ENCODE measurements at regions not wholly inside any gene's neighbourhood (a gene's known extent, or its start where the extent isn't known, plus 50 kb on each side); places are given as distances from the start of the nearest gene placed in this dataset.

DNA sequence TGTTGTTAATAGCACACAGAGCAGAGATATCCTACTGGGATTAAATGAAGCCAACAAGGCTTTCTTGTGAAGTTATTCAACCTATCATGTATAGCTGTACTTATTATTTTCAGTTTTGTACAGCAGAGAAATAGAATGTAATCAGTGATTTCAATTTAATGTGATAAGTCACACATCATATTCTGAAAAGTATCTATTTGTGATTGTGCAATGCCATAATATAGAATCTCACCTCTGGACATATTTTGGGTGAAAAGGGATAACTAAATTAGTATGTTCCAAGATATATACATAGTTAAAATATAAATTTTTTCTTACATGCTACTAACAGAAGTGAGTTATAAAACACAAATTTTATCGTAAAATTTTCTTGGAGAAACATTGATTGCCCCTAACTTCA is 544.3 kb upstream of the KIF2B start:
- no peak for DNase-seq (ENCODE audit: low spot score)
- Histone ChIP-seq H3K4me3 (no peak overlapping the region), H3K27ac (no peak overlapping the region)
- TF ChIP-seq, protein P1, sequence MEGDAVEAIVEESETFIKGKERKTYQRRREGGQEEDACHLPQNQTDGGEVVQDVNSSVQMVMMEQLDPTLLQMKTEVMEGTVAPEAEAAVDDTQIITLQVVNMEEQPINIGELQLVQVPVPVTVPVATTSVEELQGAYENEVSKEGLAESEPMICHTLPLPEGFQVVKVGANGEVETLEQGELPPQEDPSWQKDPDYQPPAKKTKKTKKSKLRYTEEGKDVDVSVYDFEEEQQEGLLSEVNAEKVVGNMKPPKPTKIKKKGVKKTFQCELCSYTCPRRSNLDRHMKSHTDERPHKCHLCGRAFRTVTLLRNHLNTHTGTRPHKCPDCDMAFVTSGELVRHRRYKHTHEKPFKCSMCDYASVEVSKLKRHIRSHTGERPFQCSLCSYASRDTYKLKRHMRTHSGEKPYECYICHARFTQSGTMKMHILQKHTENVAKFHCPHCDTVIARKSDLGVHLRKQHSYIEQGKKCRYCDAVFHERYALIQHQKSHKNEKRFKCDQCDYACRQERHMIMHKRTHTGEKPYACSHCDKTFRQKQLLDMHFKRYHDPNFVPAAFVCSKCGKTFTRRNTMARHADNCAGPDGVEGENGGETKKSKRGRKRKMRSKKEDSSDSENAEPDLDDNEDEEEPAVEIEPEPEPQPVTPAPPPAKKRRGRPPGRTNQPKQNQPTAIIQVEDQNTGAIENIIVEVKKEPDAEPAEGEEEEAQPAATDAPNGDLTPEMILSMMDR (IDR thresholded peaks at IDR 0.05), result no peak

DNA sequence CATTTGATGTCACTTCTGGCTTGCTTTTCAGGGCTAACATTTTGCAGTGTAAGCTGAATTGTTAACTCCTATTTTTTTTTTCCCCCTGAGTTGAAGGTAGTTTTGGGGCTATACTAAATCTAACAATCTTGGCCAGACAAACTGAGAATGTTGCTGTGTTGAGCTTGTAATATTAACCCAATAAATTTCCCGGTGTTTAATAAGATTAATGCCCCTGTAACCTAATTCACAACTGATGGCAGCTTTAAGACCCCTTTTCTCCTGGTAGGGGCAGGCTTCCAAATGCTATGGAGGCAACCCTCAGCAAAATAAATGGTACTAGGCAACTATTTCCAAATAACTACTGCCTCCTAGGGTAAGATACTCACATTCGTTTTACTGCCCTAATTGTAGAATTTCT is 549.6 kb upstream of the KIF2B start:
- DNase-seq (ENCODE audit: low spot score), result no peak
- TF ChIP-seq, protein P1 (IDR thresholded peaks at IDR 0.05), result no peak
- H3K27ac ChIP-seq, result no peak overlapping the region

DNA sequence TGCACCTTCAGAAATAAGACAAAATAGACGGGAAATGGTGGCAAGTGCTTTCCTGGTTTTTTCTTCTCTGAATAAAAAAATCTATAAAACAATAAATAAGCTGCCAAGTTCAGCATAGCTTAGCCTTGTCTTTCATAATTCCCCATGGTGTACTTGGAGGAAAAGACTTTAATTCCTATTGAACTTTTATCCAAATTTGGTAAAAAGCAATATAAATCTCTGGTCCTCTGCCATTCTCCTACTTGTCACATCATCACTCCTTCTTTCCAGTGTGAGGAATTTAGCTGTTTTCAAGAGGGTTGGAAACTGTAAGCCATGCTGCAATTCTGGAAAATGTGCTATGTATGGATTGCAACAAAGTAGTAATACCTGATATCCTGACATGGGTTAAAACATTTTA is 551.8 kb upstream of the KIF2B start:
- no peak overlapping the region for H3K27ac ChIP-seq
- DNase-seq (ENCODE audit: low spot score), result no peak
- TF ChIP-seq, protein P1 (IDR thresholded peaks at IDR 0.05), result no peak
- H3K4me3 ChIP-seq, result no peak overlapping the region

More for the DNA sequence above, 549.6 kb upstream of the KIF2B start:
- no peak overlapping the region for H3K4me3 ChIP-seq

DNA sequence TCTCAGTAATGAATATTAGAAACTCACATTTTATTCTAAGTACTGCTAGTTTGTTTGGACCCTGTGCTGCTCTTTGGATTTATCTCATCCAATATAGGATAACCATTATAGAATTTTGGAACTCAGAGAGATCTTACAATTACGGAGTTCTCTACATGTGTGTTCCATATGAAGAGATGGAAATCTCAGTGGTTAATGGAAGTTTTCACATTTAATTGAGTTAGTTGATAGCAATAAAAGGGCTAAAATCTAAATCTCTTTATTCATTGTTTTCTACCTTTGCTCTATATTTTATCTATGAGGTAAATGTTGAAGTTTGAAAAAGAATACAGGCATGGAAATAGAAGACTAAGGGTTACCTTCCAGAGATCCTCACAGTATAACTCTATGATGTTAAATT is 558.0 kb upstream of the KIF2B start:
- TF ChIP-seq, protein P1 (IDR thresholded peaks at IDR 0.05), result no peak
- H3K27ac ChIP-seq, result no peak overlapping the region
- H3K4me3 ChIP-seq, result no peak overlapping the region
- DNase-seq (ENCODE audit: low spot score), result no peak

DNA sequence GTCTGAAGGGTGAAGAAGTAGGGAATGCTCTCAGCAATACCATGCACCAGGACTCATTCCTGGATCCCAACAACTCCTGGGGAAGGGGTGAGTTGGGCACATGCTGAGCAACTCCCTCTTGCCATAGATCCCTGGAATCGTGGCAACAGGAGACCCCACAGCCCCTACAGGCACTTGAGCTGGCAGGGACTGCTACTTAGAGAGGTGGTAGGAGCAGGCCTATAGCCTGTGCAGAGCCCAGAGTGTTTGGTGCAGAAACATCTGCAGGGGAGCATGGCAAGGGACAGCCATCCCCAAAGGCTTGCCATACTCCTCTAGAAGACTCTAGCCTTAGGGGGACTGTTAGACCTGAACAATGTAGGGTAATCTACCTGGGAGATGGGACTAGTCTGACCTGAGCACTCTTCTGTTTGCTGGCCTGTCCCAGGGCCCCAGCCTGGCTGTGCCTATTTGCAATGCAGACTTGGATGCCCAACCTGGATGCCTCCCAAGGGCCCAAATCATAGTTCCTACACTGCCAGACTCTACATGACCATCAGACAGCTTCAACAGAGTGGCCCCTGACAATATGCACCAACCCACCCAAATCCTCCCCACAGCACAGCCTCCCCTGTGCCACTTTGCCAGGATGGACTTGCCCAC is 568.6 kb upstream of the KIF2B start:
- no peak overlapping the region for H3K4me3 ChIP-seq
- no peak for DNase-seq (ENCODE audit: low spot score)
- TF ChIP-seq, protein P1 (IDR thresholded peaks at IDR 0.05), result no peak
- no peak overlapping the region for H3K27ac ChIP-seq

DNA sequence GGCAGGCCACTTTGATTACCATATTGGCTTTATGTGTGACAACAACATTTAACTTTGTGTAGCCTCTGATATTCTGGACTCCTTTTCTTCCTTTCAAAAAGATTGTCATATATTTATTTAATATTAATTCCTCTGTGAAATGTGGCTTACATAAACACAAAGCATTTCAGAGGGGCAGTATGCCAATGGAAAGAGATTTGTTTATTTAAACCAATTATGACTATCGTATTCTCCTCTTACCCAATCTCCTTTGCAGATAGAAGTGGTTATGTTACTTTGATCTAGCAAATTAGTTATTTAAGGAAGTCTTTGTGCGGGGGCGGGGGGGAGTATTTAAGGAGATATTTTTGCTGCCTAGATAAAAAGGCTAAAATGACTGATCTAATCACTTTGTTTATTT is 573.7 kb upstream of the KIF2B start:
- Histone ChIP-seq H3K27ac (no peak overlapping the region), H3K4me3 (no peak overlapping the region)
- TF ChIP-seq, protein P1 (IDR thresholded peaks at IDR 0.05), result no peak
- no peak for DNase-seq (ENCODE audit: low spot score)

DNA sequence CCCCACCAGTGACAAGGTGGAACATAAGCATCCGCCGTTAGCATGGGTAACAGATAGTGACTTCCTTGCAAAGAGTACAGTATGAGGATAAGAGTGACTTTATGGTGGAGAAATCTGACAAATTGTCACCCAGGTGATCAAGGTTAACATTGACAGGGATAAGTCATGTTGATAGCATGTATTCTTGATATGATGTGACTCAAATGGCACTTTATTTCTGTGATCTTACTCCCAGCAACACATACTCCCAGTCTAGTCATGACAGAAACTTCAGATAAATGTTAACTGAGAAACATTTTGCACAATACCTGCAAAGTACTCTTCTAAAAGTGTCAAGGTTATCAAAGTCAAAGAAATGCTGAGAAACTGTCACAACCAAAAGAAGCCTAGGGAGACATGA is 588.6 kb upstream of the KIF2B start:
- Histone ChIP-seq H3K27ac (no peak overlapping the region), H3K4me3 (no peak overlapping the region)
- DNase-seq (ENCODE audit: low spot score), result no peak
- TF ChIP-seq, protein P1 (IDR thresholded peaks at IDR 0.05), result no peak
